Panc1 (cell line): ENCODE measurements at regions not wholly inside any gene's neighbourhood (a gene's known extent, or its start where the extent isn't known, plus 50 kb on each side); places are given as distances from the start of the nearest gene placed in this dataset.

Experiments used
- CTCF ChIP-seq: fragments of 450-650 bp; IDR thresholded peaks from 2 replicates; pipeline ENCODE4 v1.5.1; 2017; ENCODE audit warnings: mild to moderate bottlenecking
- POLR2AphosphoS5 ChIP-seq: IDR thresholded peaks from 2 replicates; pipeline ENCODE4 v1.6.1; 2012; ENCODE audit warnings: mild to moderate bottlenecking, low read depth, low read length, moderate library complexity

GRCh38 chr21:16283516-16283915 lies 553.7 kb downstream of the USP25 start:
- TF ChIP-seq CTCF (no peak), POLR2AphosphoS5 (no peak)
